22Rv1 (cell line): ENCODE measurements at regions not wholly inside any gene's neighbourhood (a gene's known extent, or its start where the extent isn't known, plus 50 kb on each side); places are given as distances from the start of the nearest gene placed in this dataset.

Source experiments
- ZFX ChIP-seq: fragments of 450-650 bp; IDR thresholded peaks from 2 replicates; pipeline ENCODE4 v1.6.1; 2017; ENCODE audit warnings: antibody characterized with exemption, borderline replicate concordance
- TF ChIP-seq, protein P1 (sequence below): fragments of 450-650 bp; IDR thresholded peaks from 2 replicates; pipeline ENCODE4 v1.5.1; 2017; ENCODE audit warnings: mild to moderate bottlenecking

DNA sequence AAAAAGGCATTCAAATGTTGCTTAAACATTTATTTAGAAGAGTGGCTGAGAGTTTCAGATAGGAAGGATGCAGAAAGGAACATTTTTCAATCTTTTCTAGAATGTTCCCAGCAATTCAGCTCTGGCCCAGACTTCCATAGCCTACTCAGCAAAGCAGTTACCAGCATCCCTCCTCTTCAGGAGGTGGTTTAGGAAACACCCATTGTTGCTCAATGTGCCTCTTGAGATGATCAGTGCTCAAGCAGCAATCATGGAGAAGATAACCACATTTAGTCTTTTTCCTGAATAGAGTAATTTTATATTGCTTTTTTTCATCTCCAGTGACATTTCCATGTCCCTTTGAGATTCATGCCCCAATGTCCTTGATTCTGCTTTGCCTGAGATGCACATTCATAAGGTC, 328.7 kb upstream of the PPARGC1A start:
- TF ChIP-seq, protein P1, sequence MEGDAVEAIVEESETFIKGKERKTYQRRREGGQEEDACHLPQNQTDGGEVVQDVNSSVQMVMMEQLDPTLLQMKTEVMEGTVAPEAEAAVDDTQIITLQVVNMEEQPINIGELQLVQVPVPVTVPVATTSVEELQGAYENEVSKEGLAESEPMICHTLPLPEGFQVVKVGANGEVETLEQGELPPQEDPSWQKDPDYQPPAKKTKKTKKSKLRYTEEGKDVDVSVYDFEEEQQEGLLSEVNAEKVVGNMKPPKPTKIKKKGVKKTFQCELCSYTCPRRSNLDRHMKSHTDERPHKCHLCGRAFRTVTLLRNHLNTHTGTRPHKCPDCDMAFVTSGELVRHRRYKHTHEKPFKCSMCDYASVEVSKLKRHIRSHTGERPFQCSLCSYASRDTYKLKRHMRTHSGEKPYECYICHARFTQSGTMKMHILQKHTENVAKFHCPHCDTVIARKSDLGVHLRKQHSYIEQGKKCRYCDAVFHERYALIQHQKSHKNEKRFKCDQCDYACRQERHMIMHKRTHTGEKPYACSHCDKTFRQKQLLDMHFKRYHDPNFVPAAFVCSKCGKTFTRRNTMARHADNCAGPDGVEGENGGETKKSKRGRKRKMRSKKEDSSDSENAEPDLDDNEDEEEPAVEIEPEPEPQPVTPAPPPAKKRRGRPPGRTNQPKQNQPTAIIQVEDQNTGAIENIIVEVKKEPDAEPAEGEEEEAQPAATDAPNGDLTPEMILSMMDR = no peak
- no peak for TF ChIP-seq ZFX
